ENCODE measurements at regions not wholly inside any gene's neighbourhood (a gene's known extent, or its start where the extent isn't known, plus 50 kb on each side); places are given as distances from the start of the nearest gene placed in this dataset.

- DNase-seq (ENCODE audit: low read depth): no peak
Measured at GRCh38 chr1:87437663-87438295, 109.1 kb downstream of the LMO4 start.

- no peak for DNase-seq (ENCODE audit: low read depth)
Measured at GRCh38 chr1:87439821-87440220, 111.1 kb downstream of the LMO4 start.

- DNase-seq (ENCODE audit: low read depth): no peak
Measured at GRCh38 chr1:87449348-87449963, 120.8 kb downstream of the LMO4 start.

GRCh38 chr1:87450136-87450535 is 121.5 kb downstream of the LMO4 start:
- no peak for DNase-seq (ENCODE audit: low read depth)

- no peak for DNase-seq (ENCODE audit: low read depth)
Measured at GRCh38 chr1:87450615-87451209, 122.0 kb downstream of the LMO4 start.

GRCh38 chr1:87451229-87451920 is 122.7 kb downstream of the LMO4 start:
- DNase-seq (ENCODE audit: low read depth): peak; percentile 13

GRCh38 chr1:87452648-87453047 is 124.0 kb downstream of the LMO4 start:
- no peak for DNase-seq (ENCODE audit: low read depth)

- DNase-seq (ENCODE audit: low read depth): no peak
Measured at GRCh38 chr1:87457408-87457807, 128.7 kb downstream of the LMO4 start.

- DNase-seq (ENCODE audit: low read depth): no peak
Measured at GRCh38 chr1:87462894-87463293, 134.2 kb downstream of the LMO4 start.

- no peak for DNase-seq (ENCODE audit: low read depth)
Measured at GRCh38 chr1:87464022-87464490, 135.4 kb downstream of the LMO4 start.

- no peak for DNase-seq (ENCODE audit: low read depth)
Measured at GRCh38 chr1:87466621-87467020, 137.9 kb downstream of the LMO4 start.

- no peak for DNase-seq (ENCODE audit: low read depth)
Measured at GRCh38 chr1:87472716-87473115, 144.0 kb downstream of the LMO4 start.

GRCh38 chr1:87473203-87473661 is 144.6 kb downstream of the LMO4 start:
- no peak for DNase-seq (ENCODE audit: low read depth)

GRCh38 chr1:87474098-87474497 is 145.4 kb downstream of the LMO4 start:
- DNase-seq (ENCODE audit: low read depth): no peak

- DNase-seq (ENCODE audit: low read depth): no peak
Measured at GRCh38 chr1:87478231-87478630, 149.6 kb downstream of the LMO4 start.

- no peak for DNase-seq (ENCODE audit: low read depth)
Measured at GRCh38 chr1:87495147-87495546, 166.5 kb downstream of the LMO4 start.

GRCh38 chr1:87495870-87496269 is 167.2 kb downstream of the LMO4 start:
- no peak for DNase-seq (ENCODE audit: low read depth)

- no peak for DNase-seq (ENCODE audit: low read depth)
Measured at GRCh38 chr1:87497380-87498203, 168.9 kb downstream of the LMO4 start.

GRCh38 chr1:87501738-87502137 is 173.1 kb downstream of the LMO4 start:
- no peak for DNase-seq (ENCODE audit: low read depth)

- DNase-seq (ENCODE audit: low read depth): no peak
Measured at GRCh38 chr1:87505391-87505983, 176.8 kb downstream of the LMO4 start.

GRCh38 chr1:87506147-87506546 is 177.5 kb downstream of the LMO4 start:
- no peak for DNase-seq (ENCODE audit: low read depth)
